ENCODE measurements at regions not wholly inside any gene's neighbourhood (a gene's known extent, or its start where the extent isn't known, plus 50 kb on each side); places are given as distances from the start of the nearest gene placed in this dataset.
"Not testable (repeated sequence)": the region's sequence is repeated elsewhere in the genome, so short reads cannot be mapped to it uniquely, and the experiment has no call there.

- no peak for DNase-seq (ENCODE audit: low spot score)
These were observed 277.9 kb upstream of the MSX2 start for GRCh38 chr5:174446446-174446845.

DNA sequence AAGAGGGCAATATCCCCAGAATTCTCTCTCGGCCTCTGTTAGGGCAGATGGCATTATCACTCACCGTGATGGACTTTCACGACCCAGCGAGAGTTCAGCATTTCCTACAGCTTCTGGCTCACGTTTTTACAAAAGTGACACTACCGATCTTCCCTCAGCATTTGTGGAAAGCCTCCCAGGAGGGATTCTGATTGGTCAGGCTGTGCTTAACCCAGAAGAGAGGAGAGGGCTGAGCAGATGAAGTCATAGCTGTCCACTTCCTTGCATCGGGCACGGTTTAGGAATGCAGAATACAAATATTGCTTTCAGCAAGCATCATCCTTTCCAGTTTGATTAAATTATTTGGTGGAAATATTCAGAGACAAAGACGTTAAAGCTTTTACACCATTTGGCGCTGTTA, 277.4 kb upstream of the MSX2 start:
- no peak for DNase-seq (ENCODE audit: low spot score)

DNA sequence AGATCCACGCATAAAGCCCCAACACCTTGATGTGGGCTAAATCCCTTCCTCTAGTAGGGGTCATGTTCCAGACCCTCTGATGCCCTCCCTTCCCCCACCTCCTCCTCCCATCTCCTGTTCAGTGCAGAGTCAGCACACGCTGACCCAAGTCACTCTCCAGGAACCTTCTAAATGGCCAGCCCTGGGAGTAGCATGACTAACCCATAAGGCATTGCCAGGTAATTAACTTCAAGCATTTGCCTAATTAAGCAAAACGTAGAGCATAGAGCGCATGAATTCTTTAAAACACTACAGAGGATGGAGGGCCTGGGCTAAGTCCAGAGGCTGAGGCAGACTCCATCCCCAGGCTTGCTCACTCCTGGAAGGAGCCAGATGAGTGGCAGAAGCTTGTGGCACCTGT, 276.3 kb upstream of the MSX2 start:
- no peak for DNase-seq (ENCODE audit: low spot score)

GRCh38 chr5:174448662-174449061, 275.7 kb upstream of the MSX2 start:
- DNase-seq (ENCODE audit: low spot score) = no peak

DNA sequence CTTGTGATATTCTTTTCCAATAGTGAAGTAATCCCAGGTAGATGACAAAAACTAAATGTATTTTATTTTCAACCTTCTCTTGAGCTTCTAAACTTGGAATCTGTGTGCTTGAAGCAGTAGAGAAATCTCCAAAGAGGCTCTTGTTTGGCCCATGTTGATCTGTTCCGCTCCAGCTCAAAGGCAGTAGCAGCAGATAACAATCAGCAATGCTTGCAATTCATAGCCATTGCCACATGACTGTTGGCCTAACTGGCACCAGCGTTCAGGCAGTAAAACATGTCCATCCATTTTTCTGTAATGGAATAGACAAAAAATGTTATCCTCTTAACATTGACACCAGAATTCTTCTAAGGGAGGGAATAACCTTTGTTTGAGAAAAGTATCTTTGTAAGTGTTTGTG, 270.7 kb upstream of the MSX2 start:
- no peak for DNase-seq (ENCODE audit: low spot score)

DNA sequence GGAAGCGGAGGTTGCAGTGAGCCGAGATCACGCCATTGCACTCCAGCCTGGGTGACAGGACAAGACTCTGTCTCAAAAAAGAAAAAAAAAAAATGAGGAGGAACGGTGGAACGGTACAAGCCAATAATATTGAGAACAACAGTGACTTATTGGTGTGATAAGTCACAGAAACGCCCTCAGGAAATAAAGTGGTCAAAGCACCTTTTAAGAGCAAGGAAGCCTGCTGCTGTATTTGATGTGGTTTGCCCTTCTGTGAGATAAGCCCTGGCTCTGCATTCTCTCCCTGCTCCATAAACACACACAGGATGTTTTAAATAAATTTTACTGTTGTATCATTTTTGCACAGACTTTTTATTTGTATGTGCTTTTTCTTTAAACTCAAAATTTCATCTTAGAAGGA, 269.9 kb upstream of the MSX2 start:
- DNase-seq (ENCODE audit: low spot score) = no peak

DNA sequence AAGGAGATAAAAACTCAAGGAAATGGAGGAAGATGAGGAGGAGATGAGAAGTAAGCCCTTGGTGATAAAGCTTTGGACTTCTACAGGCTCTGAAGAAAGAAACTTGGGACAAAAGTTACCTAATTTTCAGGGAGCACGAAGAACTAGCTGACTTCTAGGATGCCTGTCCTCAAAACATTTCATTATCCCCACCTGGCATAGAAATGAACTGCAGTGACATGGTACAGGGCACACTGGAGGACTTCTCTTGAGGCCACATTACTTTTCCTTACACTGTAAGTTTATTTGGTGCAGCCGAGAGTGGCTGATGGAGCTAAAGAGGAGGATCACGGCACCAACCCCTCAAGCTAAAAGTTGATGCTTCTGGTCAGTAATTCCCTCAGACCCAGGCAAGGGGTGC, 269.5 kb upstream of the MSX2 start:
- no peak for DNase-seq (ENCODE audit: low spot score)

- DNase-seq (ENCODE audit: low spot score) = no peak
These were observed 269.1 kb upstream of the MSX2 start for GRCh38 chr5:174455301-174455700.

- no peak for DNase-seq (ENCODE audit: low spot score)
These were observed 267.2 kb upstream of the MSX2 start for GRCh38 chr5:174457141-174457678.

DNA sequence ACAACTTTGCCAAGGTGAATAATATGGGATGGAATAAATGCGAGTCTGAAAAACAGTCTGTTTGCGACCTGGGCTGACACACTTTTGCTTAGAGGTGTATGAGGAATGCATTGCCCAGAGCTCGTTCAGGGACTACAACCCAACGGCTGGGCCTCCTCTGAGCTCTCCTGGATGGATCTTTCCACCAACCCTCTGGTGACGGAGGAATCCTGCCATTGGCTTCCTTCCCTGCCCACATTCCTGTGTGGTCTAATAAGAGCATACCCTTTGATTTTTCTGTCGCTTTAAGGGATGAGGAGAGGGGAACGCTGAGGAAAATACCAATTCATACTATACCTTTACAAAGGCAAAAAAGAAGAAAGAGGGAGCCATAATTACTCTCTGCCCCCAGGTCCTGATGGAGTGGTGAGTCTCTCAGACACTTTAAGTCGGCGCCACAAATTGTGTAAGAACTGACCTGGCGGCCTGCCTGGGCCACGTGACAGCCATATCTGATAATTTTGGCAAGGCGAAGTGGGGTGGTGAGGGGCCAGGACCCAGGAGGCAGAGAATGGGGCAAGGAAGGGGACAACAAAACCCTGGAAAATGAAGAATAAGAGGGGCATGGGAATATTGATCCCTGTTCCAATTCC, 265.2 kb upstream of the MSX2 start:
- no peak for DNase-seq (ENCODE audit: low spot score)

GRCh38 chr5:174459832-174460448, 264.4 kb upstream of the MSX2 start:
- DNase-seq (ENCODE audit: low spot score) = no peak

GRCh38 chr5:174462129-174462528, 262.3 kb upstream of the MSX2 start:
- DNase-seq (ENCODE audit: low spot score) = no peak

GRCh38 chr5:174464504-174465165, 259.7 kb upstream of the MSX2 start:
- DNase-seq (ENCODE audit: low spot score) = no peak

- not testable (repeated sequence) for DNase-seq (ENCODE audit: low spot score)
These were observed 252.9 kb upstream of the MSX2 start for GRCh38 chr5:174471528-174471927.

DNA sequence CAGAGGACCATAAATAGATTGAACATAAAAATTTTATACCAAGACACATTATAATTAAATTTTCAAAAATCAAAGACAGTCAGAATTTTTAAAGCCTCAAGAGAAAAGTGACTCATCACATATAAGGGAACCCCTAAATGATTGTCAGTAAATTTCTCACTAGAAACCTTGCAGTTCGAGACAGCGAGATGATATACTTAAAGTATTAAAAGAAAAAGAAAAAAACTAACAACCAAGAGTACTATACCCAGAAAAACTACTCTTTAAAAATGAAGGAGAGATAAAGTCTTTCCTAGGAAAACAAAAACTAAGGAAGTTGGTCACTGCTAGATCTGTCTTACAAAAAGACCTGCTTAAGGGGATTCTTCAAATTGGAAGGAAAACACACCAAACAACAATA, 251.4 kb upstream of the MSX2 start:
- DNase-seq (ENCODE audit: low spot score) = no peak

GRCh38 chr5:174476001-174476400, 248.4 kb upstream of the MSX2 start:
- not testable (repeated sequence) for DNase-seq (ENCODE audit: low spot score)

GRCh38 chr5:174479325-174479724, 245.1 kb upstream of the MSX2 start:
- DNase-seq (ENCODE audit: low spot score) = no peak

- DNase-seq (ENCODE audit: low spot score) = no peak
These were observed 242.6 kb upstream of the MSX2 start for GRCh38 chr5:174481737-174482136.

GRCh38 chr5:174482607-174483024, 241.8 kb upstream of the MSX2 start:
- no peak for DNase-seq (ENCODE audit: low spot score)

- DNase-seq (ENCODE audit: low spot score) = no peak
These were observed 241.0 kb upstream of the MSX2 start for GRCh38 chr5:174483411-174483810.

DNA sequence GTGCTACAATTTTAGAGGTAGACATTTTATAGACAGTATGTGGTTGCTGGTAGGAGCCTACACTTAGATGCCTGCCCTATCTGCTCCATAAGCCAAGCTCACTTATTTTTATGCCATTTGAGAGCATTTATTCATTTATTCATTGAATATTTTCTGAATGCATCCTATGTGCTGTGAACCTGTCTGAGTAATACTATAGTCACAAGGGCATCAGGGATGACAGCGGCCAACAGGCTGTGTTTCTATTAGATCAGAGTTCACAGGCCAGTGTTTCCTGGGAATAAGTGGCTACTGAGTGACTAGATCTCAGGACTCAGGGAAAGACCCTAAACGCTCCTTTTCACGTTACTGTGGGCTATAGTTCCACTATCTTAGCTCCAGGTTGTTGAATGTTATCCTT, 235.2 kb upstream of the MSX2 start:
- DNase-seq (ENCODE audit: low spot score) = no peak

DNA sequence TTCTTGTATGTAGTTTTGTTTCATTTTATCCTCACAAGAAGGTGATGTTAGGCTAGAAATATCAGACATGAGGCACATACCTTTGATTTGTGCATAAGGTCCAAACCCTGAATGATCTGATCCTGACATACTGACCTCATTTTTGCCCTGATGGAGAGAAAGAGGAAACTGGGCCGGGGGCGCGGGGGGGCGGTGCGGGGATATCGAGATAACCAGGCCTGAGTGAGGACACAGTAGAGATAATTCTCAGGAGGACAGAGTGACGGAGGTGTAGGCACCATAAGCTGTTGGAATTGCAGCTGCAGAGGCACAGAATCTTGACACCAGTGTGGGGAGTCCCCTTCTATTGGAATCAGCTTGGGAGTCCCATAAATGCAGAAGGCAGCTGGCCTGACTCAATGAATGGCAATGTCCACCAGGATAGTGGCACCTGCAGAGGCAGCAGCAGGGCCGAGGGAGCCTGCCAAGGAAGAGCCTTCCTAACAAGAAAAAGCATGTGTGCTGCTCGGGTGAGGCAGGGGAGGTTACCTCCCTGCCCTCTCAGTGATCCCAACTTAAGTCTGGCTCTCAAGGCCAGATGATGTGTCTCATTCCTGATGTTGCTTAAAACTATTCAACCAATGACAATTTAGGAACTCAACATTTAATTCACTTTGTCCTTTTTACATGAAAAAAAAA, 234.3 kb upstream of the MSX2 start:
- no peak for DNase-seq (ENCODE audit: low spot score)

DNA sequence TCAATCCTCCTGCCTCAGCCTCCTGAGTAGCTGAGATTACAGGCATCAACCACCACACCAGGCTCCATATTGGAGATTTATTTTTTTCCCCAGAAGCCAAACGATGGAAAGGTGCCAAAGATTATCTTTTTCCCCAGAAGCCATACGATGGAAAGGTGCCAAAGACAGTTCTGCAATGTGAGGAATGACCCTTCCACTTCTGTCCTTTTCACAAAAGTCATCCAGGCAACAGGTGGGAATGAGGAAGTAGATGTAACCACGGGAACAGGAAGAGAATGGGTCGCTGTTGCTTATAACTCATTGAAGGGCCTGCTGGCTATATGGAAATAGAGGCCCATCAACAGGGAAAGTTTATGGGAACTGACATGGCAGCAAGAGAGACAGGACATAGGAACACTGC, 233.7 kb upstream of the MSX2 start:
- no peak for DNase-seq (ENCODE audit: low spot score)
